HCT116 (cell line): ENCODE measurements at regions not wholly inside any gene's neighbourhood (a gene's known extent, or its start where the extent isn't known, plus 50 kb on each side); places are given as distances from the start of the nearest gene placed in this dataset.

Experiments used
- ATAC-seq: fragments of 200-7000 bp; cut with Tn5 transposase; 2 replicates; pipeline ENCODE4 v1.9.1; 2020; ENCODE audit warnings: mild to moderate bottlenecking, moderate library complexity
- BruUV-seq: library from RNA; stranded (reverse); fragments of 400-500 nt; replicated peaks from 2 replicates; lab custom pipeline; 2021; lab: Mats Ljungman, UMichigan
- CTCF ChIA-PET: fragments of 300-600 bp; sonication (Branson Sonifier 250); formaldehyde crosslinking; loops from one replicate; lab custom pipeline; 2021; ENCODE audit warnings: antibody characterized with exemption; lab: Charles Lee
- POLR2A ChIA-PET: fragments of 300-600, 350-600 bp; sonication (Branson Sonifier 250); formaldehyde crosslinking; loops from one replicate; lab custom pipeline; 2021; ENCODE audit warnings: antibody characterized with exemption; lab: Charles Lee
- RAD21 ChIA-PET, 2 experiments: fragments of 300-600 bp; sonication (Branson Sonifier 250); formaldehyde crosslinking; loops; one replicate each; lab custom pipeline; 2023; ENCODE audit warnings: low total read pairs in 2 of 2; ENCODE audit not compliant: uncharacterized antibody in 2 of 2, unreplicated experiment in 2 of 2, low non-redundant PET in 1 of 2; lab: Charles Lee
- DNase-seq: peaks from one replicate; pipeline ENCODE4 v3.0.0-alpha.2; 2010; ENCODE audit warnings: low read depth, low spot score
- H2AFZ ChIP-seq: fragments of 200-600 bp; shearing (Covaris generic), sonication (generic); 2 replicates; pipeline ENCODE4 v1.6.1; 2017; ENCODE audit warnings: low read depth, mixed run types, mixed read lengths, antibody characterized with exemption, low read length; ENCODE audit not compliant: poor library complexity, severe bottlenecking
- H3K27ac ChIP-seq: 2 replicates; pipeline ENCODE4 v1.5.1; 2012; ENCODE audit warnings: low read depth, low read length
- H3K27me3 ChIP-seq: fragments of 200-600 bp; sonication (generic); 2 replicates; pipeline ENCODE4 v1.6.1; 2016; ENCODE audit warnings: mixed run types, low read length, mixed read lengths; ENCODE audit not compliant: insufficient read depth
- H3K36me3 ChIP-seq, 2 experiments: fragments of 200-500 bp in 1 of 2; fragments of 200-600 bp in 1 of 2; sonication (Bioruptor generic) in 1 of 2; sonication (generic) in 1 of 2; 2 replicates each; pipeline versions ENCODE4 v1.5.1 to v1.6.1; 2014 to 2016; ENCODE audit warnings: low read length in 2 of 2, inconsistent platforms in 1 of 2, mixed read lengths in 1 of 2, mixed run types in 1 of 2; ENCODE audit not compliant: insufficient read depth in 2 of 2, control insufficient read depth in 1 of 2
- H3K4me1 ChIP-seq, 2 experiments: fragments of 200-600 bp in 1 of 2; sonication (generic) in 1 of 2; 2 replicates each; pipeline versions ENCODE4 v1.5.1 to v1.6.1; 2012 to 2017; ENCODE audit warnings: low read length in 2 of 2, inconsistent platforms in 1 of 2, mild to moderate bottlenecking in 1 of 2, mixed read lengths in 1 of 2, mixed run types in 1 of 2, moderate library complexity in 1 of 2; ENCODE audit not compliant: insufficient read depth in 2 of 2, control insufficient read depth in 1 of 2
- H3K4me2 ChIP-seq: fragments of 200-600 bp; sonication (generic); 2 replicates; pipeline ENCODE4 v1.6.1; 2017; ENCODE audit warnings: mixed run types, low read length, mixed read lengths
- H3K4me3 ChIP-seq, 2 experiments: fragments of 200-600 bp in 1 of 2; sonication (generic) in 1 of 2; replicated peaks in 1 of 2; 2 replicates each; pipeline ENCODE4 v1.5.1; 2011 to 2016; ENCODE audit warnings: low read length in 2 of 2, control low read depth in 1 of 2, low read depth in 1 of 2, mild to moderate bottlenecking in 1 of 2, mixed read lengths in 1 of 2, mixed run types in 1 of 2
- H3K79me2 ChIP-seq: fragments of 200-600 bp; sonication (generic); 2 replicates; pipeline ENCODE4 v1.6.1; 2017; ENCODE audit warnings: mild to moderate bottlenecking, mixed run types, low read length, moderate library complexity, mixed read lengths; ENCODE audit not compliant: insufficient read depth
- H3K9ac ChIP-seq: fragments of 200-600 bp; sonication (generic); 2 replicates; pipeline ENCODE4 v1.6.1; 2016; ENCODE audit warnings: low read length, mixed read lengths
- H3K9me2 ChIP-seq: fragments of 200-600 bp; sonication (generic), shearing (Covaris generic); 2 replicates; pipeline ENCODE4 v1.6.1; 2017; ENCODE audit warnings: mixed run types, mild to moderate bottlenecking, moderate library complexity; ENCODE audit not compliant: insufficient read depth
- H3K9me3 ChIP-seq, 2 experiments: fragments of 200-500 bp in 1 of 2; fragments of 200-600 bp in 1 of 2; sonication (Bioruptor generic) in 1 of 2; sonication (generic) in 1 of 2; 2 replicates each; pipeline ENCODE4 v1.6.1; 2014 to 2017; ENCODE audit warnings: low read length in 2 of 2, mixed read lengths in 2 of 2, inconsistent platforms in 1 of 2, low read depth in 1 of 2, mild to moderate bottlenecking in 1 of 2, mixed run types in 1 of 2, moderate library complexity in 1 of 2; ENCODE audit not compliant: control insufficient read depth in 1 of 2, insufficient read depth in 1 of 2
- H4K20me1 ChIP-seq: fragments of 200-600 bp; sonication (generic), shearing (Covaris generic); 2 replicates; pipeline ENCODE4 v1.6.1; 2017; ENCODE audit warnings: mixed run types, mild to moderate bottlenecking, moderate library complexity; ENCODE audit not compliant: insufficient read depth
- CTCF ChIP-seq, 3 experiments: fragments of 200-600 bp in 1 of 3; sonication (generic) in 1 of 3; IDR thresholded peaks in 2 of 3; conservative IDR thresholded peaks in 1 of 3; 2 replicates each; pipeline ENCODE4 v1.5.1; 2012 to 2017; ENCODE audit warnings: low read depth in 2 of 3, low read length in 2 of 3, antibody characterized with exemption in 1 of 3, borderline replicate concordance in 1 of 3, control low read depth in 1 of 3, mild to moderate bottlenecking in 1 of 3, mixed read lengths in 1 of 3, mixed run types in 1 of 3, moderate library complexity in 1 of 3; ENCODE audit not compliant: insufficient read depth in 1 of 3
- ELF1 ChIP-seq: IDR thresholded peaks from 2 replicates; pipeline ENCODE4 v1.6.1; 2012; ENCODE audit warnings: low read depth, borderline replicate concordance
- EZH2 ChIP-seq: fragments of 200-600 bp; sonication (generic); IDR thresholded peaks from 2 replicates; pipeline ENCODE4 v1.6.1; 2017; ENCODE audit warnings: antibody characterized with exemption, mixed run types
- JUND ChIP-seq: IDR thresholded peaks from 2 replicates; pipeline ENCODE4 v1.6.1; 2012
- POLR2A ChIP-seq: IDR thresholded peaks from 2 replicates; pipeline ENCODE4 v1.7.0; 2011; ENCODE audit warnings: borderline replicate concordance; ENCODE audit not compliant: insufficient read depth, insufficient read length; ENCODE audit errors: extremely low read depth
- POLR2AphosphoS5 ChIP-seq: IDR thresholded peaks from 2 replicates; pipeline ENCODE4 v1.6.1; 2011; ENCODE audit warnings: mild to moderate bottlenecking, low read depth, low read length, moderate library complexity
- SP1 ChIP-seq: IDR thresholded peaks from 2 replicates; pipeline ENCODE4 v1.6.1; 2012; ENCODE audit warnings: low read depth
- SRF ChIP-seq: IDR thresholded peaks from 2 replicates; pipeline ENCODE4 v1.6.1; 2012; ENCODE audit warnings: low read depth
- ZBTB33 ChIP-seq: IDR thresholded peaks from 2 replicates; pipeline ENCODE4 v1.6.1; 2011; ENCODE audit warnings: mild to moderate bottlenecking, low read length, moderate library complexity; ENCODE audit not compliant: insufficient replicate concordance; ENCODE audit errors: extremely low read depth
- intact Hi-C: fragments of 100-400 bp; cut with micrococcal nuclease; formaldehyde crosslinking; loops from 2 replicates; pipeline ENCODE4 v1.10.0; 2022

- no peaks in the 10 kb centered on the region for H3K79me2 ChIP-seq
- H3K9me3 ChIP-seq, result no peaks in the 10 kb centered on the region
- ChIA-PET RAD21 (no interaction called here), POLR2A (no interaction called here), CTCF (no interaction called here)
- H3K4me3 ChIP-seq, result no peak overlapping the region
- H3K27me3 ChIP-seq, result no peaks in the 10 kb centered on the region
- no peak for ATAC-seq
- H3K9me2 ChIP-seq, result no peaks in the 10 kb centered on the region
- intact Hi-C loops, result no loop called here
- no peak overlapping the region for H3K9ac ChIP-seq
- H4K20me1 ChIP-seq, result no peaks in the 10 kb centered on the region
- no peak overlapping the region for H3K4me2 ChIP-seq
- peaks cover 3 to 5% of the 10 kb centered on the region in 2 experiments; a peak in 1 of 4 replicates for H3K4me1 ChIP-seq
- H3K27ac ChIP-seq, result no peak overlapping the region
- BruUV-seq, result no TSS peak
- H2AFZ ChIP-seq, result no peak overlapping the region
- H3K36me3 ChIP-seq, result no peaks in the 10 kb centered on the region
- no peak for DNase-seq
- TF ChIP-seq JUND (no peak), ELF1 (no peak), ZBTB33 (no peak), CTCF (IDR thresholded peaks at IDR 0.05 in 2 of 3, conservative IDR thresholded peaks at IDR 0.05 in 1 of 3; ENCODE audit: borderline replicate concordance in 1 of 3, insufficient read depth in 1 of 3, low read depth in 2 of 3, low read length in 2 of 3) (no peak), POLR2AphosphoS5 (no peak), POLR2A (no peak), SRF (no peak), SP1 (no peak), EZH2 (no peak)
Observed at GRCh38 chr7:79683916-79684315, 230.4 kb upstream of the MAGI2 start.
